GM21723 (cell line): ENCODE measurements at regions not wholly inside any gene's neighbourhood (a gene's known extent, or its start where the extent isn't known, plus 50 kb on each side); places are given as distances from the start of the nearest gene placed in this dataset.

Experiments used
- ATAC-seq: cut with Tn5 transposase; IDR thresholded peaks from one replicate; pipeline ENCODE4 v1.9.1; 2021; ENCODE audit warnings: mild to moderate bottlenecking, moderate library complexity; ENCODE audit not compliant: unreplicated experiment

DNA sequence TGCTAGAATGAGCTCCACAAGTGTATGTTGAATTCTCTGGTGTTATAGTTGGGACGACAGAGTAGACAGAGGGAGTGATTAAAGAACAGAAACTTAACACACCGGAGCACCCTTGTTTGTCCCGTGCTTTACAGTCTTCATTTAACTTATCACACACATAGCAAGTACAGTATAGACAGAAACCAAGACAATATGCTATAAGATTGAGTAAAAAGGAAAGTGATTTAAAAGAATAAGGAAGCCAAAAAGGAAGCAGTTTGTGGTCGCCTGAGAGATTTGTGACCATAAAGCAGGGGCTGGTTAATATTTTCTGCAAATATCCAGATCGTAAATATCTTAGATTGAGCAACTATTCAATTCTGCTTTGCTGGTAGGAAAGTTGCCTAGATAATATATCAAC is 1128.4 kb downstream of the TSN start:
- no peak for ATAC-seq

DNA sequence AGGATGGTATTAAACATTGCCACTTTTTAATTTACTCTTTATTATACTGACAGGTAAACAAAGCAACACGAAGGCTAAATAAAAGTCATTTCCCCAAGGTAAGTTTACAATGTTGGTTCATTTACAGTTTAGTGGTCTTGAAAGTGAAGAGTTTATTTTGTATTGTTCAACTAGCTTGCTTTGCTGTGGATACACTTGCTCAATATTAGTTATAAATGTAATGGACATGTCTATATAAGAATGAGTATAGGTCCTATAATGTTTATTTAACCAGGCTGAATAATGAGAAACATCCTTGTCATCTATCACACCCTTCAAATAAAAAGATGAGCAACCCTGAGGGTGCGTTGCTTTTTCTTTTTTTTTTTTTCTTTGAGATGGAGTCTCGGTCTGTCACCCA is 1129.4 kb downstream of the TSN start:
- ATAC-seq, result no peak

DNA sequence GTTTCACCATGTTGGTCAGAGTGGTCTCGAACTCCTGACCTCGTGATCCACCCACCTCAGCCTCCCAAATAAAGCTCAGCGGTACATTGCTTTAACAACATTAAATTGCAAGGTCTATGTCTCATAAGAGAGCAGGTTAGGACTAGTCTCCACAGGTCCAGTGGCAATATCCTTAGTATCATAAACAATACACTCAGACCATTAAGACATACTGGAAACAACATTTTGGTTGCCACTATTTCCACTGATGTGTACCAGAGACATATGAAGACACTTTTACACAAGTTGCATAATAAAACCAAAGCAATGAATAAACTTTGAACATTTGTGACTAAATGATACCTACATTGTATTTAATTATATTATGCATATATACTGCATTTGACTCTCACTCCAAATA is 1130.0 kb downstream of the TSN start:
- no peak for ATAC-seq

DNA sequence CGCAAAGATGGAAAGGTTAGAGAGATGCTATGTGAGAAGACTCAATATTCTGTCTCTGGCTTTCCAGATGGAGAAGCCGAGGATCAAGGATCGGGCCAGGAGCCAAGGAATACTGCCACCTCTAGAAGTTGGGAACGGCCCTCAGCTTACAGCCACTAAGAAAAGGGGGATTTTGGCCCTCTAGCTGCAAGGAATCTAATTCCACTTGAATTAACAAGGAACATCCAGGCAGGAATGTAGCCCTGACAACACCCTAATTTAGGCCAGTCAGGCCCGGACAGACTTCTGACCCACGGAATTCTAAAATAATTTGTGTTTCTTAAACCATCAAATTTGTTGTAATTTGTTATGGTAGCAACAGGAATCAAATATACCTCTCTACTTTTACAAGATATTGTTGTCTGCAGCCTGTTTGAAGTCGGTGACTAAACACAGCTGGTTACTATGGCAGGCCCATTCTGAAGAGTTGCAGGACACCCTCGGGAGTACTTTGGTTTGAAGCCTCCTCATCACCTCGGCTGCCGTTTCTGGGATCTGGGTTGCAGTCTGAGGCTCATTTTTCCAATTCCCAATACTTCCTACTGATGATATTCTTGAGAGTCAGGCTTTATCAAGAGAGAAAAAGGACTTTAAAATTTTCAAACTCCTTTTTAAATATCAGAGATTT is 1131.2 kb downstream of the TSN start:
- ATAC-seq, result no peak

DNA sequence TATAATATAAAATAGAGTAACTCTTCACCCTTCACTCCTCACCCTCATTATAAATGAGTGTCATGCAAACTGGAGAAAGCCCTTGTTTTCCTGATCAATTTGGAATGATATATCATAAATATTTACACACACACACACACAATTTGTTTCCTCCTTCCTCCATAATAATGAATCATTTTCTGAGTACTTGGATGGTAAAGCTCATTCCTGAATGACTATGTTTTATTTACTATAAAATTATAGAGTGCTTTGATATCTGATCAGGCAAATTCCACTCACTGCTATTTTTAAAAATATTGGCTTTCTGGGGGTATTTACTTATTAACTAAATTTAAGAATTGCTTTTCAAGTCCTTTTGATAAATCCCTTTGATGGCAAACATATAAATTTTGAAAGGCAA is 1125.5 kb upstream of the CNTNAP5 start:
- no peak for ATAC-seq

DNA sequence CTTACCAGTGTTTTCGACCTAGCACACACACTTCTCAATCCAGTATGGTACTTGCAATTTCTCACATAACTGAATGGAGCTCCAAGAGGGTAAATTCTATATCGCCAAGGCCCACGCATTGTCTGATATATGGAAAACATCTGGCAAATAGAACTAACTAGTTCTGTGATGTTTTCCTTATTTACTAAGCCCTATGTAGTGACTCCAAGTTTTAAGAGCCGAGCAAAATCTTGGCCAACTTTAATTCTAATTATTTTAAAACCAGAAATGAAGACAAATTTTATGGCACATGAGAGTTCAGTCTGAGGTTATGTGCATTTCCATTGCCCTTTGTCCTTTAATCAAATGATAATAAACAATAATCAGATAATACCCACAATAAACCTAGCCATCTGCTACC is 1119.7 kb upstream of the CNTNAP5 start:
- ATAC-seq, result no peak

DNA sequence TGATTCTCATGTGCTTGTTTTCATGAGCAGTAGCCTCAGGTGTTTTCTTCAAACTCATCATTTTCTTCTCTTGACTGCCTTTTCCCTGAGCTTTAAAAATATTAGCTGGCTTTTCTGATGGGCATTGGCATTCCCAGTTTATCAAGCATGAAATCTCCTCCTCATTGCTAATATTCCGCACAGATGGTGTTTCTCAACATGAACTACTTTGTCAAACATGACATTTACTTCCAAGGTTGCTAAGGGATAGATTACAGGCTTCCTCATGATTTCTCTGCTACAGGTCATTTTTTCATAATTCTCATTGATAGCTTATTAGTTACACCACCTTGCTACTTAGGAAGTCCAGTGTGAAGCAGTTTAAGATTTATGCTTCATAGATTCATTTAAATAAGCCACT is 1116.9 kb upstream of the CNTNAP5 start:
- no peak for ATAC-seq

DNA sequence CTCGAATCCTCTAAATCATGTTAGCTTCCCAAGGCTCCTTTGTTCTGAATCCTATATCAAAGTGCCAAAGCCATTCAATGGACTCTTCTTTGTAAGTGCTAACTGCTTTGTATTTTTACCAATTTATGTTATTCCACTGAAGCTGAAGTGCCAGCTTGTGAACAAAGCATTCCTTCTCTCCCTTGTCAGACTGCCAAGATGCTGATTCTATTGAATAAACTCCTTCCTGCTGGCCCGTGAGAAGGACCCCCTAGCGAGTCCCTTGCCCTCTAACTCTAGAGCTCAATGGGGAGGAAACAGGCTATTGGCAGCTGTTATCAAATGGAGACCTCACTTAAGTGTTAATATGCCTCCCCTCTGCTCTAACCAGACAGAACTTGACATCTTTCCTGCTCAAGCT is 1097.9 kb upstream of the CNTNAP5 start:
- ATAC-seq, result no peak

DNA sequence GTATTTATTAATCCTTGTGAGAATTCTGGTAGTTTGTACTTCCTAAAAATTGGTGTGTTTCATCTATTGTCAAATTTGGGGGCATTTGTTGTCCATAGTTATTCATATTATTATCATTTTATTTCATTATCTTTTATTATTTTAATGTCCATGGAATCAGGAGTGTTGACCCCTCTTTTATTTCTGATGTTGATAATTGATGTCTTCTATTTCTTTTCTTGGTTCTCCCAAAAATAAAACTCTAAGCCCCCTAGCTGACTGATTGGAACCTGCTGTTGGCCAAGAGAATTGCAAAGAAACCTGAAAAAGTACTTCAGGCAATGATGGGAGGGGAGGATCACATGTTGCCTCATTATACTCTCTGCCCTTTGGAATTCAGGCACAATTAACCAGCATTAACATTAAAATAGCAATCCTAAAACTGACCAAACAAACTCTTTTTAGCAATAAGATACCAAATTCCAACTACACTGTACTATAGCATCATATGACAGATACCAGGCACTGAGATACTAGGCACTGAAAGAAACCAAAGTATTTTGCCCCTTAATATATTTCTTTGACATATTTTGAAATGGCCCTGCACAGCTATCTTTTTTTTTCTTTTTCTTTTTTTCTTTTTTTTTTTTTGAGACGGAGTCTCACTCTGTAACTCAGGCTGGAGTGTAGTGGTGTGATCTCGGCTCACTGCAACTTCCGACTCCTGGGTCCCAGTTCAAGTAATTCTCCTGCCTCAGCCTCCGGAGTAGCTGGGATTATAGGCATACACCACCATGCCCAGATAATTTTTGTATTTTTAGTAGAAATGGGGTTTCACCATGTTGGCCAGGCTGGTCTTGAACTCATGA is 1097.2 kb upstream of the CNTNAP5 start:
- ATAC-seq, result no peak

DNA sequence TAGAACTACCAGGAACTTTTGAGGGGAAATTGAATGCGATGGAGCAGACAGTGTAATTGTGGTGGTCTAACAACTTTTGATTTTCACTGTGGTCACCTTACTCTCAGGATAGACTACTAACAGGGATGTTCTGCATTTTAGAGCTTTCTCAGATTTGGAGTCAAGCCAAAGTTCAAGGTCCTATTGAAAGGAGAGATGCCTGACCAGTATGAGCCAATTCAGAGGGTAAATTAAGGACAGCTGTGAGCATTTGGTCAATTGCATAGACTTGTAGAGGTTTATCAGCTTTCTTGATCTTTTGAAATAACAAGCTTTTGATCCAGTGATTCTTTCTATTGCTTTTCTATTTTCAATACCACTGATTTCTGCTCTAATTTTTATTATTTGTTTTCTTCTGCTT is 1095.7 kb upstream of the CNTNAP5 start:
- ATAC-seq, result no peak

DNA sequence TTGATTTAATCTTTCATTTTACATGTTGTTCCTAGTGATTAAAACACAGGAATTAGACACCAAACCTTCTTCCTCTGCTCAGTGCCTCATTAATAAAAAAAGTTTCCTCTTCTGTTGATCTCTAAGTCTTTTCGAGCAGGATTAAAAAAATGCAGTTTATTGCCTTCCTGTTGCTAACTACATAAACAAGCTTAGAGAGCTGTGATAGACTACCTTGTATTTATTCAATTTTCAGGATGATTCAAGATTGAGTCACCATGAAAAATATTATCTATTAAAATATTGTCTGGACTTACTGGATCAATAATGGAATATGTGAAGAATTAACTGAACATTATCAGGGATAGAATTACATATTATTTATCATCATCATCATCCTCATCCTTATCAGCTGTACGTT is 1089.6 kb upstream of the CNTNAP5 start:
- no peak for ATAC-seq

DNA sequence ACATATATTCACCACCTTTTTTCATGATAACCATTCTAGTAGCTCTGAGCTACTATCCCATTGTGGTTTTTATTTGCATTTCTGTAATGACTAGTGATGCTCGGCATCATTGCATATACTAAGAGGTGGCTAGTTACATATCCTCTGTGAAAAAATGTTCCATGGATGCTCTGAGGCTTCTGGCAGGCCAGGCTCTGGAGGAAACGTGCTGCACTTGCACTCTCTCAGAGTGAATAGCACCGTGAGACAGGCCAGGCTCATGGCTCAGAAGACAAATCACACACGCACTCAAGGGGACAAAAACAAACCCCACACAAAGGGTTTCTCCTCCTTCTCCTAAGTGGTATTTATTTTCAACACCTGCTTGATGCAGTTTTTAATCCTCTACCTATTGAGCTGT is 1085.3 kb upstream of the CNTNAP5 start:
- ATAC-seq, result no peak

DNA sequence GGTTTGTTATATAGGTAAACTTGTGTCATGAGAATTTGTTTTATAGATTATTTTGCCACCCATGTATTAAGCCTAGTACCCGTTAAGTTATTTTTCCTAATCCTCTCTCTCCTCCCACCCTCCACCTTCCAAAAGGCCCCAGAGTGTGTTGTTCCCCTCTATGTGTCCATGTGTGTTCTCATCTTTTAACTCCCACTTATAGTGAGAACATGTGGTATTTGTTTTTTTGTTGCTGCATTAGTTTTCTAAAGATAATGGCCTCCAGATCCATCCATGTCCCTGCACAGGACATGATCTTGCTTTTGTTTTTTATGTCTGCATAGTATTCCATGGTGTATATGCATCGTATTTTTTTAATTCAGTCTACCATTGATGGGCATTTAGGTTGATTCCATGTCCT is 1075.6 kb upstream of the CNTNAP5 start:
- no peak for ATAC-seq

DNA sequence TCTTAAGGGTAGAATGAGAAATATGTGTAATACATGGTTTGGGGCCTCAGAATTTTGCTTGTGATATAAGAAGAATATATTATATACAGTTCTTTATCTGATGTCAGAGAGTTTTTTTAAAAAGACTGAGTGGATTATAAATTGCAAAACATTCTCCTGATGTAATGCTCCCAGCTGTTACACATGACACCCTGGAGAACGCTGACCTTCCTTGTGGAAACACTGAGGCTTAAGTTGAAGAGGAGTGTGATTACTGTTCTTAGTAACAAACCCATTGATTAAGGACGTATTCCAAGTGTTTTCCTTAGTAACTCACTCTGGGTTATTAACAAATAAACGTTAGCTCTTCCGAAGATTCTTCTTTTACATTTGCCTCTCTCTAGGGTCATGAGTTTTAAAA is 1069.3 kb upstream of the CNTNAP5 start:
- no peak for ATAC-seq

DNA sequence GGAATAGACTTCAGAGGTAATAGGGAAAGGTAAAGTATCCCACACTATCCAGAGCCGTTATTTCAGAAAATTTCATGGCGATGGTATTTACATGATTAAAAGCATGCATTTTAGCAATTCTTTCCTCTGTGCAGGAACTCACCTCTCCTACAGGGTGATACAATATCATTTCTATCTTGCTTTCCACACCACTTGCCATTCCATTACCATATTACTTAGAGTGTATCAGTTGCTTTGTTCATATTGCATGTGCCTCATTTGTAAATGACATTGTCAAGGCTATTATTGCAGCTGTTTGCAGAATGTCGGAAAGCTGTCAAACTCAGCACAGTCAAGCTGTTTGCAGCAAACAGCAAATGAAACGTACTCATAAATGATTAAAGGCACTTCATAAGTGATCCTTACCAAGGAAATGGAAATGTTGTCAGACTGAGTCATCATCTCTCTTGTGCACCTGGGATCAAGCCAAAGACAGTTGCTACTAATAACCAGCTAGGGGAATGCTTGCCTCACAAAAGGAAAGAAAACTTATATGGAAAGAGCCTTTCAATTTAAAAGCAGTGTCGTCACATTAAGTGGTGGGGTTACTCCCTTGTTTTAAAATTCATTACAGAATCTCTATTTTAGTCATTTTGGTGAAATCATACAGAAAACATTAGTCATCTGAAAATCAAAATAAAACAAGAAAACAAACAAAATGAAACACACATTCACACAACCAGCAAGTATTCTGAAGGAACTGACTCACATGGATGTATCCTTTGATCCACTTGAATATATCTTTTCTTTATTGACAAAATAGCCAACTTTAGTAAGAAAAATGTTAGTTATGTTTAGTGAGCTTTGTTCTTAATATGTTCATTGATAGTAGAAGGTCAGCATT is 1064.1 kb upstream of the CNTNAP5 start:
- no peak for ATAC-seq

DNA sequence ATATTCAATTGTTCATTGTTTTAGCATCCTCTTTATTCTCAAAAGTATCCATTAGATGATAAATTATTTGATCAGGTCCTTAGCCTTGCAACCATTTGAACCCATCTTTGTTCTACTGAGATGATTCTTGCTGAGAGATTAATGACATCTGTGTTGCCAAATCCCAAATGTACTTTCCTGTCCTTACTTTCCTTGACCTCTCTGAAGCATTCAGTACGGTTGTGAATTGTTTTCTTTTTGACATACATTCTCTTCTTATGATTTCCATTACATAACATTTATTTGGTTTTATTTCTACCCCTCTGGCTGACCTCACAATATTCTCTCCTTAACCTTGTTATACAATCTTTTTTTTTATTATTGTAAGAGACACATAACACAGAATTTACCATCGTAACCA is 1058.6 kb upstream of the CNTNAP5 start:
- ATAC-seq, result no peak

DNA sequence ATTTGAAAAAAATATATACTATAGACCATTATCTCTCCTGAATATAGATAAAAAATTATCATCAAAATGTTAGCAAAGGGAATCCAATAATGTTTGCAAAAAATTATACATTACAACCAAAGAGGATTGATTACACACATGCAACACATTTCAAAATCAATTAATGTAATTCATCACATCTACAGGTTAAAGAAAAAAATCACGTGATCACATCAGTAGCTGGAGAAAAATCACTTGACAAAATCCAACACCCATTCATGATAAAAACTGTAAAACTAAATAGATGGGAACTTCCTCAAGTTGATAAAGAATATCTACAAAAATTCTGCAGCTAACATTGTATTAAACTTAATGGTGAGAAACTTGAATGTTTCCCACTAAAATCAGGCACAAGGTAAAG is 1047.5 kb upstream of the CNTNAP5 start:
- ATAC-seq, result no peak

DNA sequence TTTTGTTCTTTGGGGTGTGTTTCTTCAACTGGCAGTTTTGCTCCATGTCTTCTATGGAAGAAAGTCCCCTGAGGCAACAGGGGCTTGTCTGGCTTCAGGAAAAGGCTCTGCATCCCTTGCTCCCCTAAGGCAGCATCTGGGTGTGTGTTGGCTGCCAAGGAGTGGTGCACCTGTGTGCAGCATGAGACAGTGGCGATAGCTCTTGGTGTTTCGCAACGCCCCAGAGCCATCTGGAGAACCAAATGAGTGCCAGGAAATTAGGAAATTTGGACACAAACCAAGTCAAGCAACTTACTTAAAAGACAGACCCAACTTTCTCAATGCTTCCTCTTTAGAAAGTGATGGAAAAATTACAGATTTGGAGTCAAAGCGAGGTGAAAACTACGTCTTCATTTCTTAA is 1044.4 kb upstream of the CNTNAP5 start:
- no peak for ATAC-seq

DNA sequence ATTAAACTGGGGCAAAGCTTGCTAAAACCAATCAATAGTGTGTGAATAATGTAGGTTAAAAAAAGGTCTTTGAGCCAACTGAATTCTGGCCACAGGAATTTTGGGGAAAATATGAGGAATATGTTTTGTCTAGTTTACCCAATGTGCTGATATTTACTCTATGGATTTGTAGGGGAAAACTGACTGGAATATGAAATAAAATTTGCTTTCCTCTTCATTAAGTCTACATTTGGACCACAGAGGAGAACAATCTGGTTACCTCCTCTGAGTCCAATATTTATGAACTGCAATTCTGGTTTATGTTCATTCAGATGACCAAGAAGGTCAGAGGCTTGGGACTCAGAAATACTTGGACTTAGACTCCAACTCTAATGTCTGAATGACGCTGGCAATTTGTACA is 1042.2 kb upstream of the CNTNAP5 start:
- ATAC-seq, result no peak

DNA sequence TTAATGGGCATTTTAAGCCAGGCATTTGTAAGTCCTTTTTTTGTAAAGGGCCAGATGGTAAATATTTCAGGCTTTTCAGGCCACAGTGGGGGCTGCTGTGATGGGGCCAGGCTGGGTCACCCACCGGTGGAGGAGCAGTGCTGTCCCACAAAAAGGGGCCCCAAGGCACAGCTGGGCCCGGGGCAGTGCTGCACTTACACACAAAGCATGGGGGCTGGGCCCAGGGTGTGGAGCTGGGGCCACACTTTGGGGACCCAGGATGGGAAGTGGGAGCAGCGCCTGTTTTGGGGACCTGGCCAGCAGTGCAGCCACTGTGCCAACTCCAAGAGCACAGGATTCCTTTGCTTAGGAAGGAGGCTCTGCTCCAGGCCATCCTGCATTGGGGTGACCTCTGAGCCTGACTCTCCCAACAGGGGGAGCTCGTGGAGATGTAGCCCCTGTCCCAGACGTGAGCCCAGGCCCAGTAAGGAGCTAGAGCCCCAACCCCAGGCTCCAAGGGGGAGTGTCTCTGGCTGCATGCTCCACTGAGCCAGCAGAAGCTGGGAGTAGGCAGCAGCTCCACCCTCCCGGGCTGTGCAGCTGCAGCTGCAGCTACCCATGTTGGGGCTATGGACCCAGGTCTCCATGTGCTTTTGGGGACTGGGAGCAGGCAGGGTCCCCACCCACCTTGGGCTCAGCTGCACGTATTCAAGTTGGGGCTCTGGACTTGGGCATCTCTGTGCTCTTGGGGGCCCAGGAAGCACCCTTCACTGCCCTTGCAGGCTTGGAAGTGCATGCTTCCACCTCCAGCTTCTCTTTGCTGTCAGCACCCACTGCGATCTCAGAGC is 1036.5 kb upstream of the CNTNAP5 start:
- ATAC-seq, result no peak

DNA sequence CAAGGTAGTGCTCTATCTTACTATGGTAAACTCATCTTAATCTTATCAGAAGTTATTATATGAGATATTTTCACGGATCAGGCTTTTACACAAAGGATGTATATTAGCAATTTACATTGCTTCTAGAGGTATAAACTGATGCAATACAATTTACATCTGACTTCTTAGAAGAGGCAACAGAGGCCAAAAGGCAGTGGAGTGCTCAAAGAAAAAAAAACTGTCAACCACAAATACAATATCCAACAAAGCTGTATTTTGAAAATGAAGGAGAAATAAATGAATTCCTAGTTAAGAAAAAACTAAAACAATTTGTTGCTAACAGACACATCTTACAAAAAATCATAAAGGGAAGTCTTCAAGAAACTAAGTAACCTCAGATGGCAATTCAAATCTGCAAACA is 1031.5 kb upstream of the CNTNAP5 start:
- no peak for ATAC-seq
